Tibial nerve (tissue), 4 donors: ENCODE measurements at regions not wholly inside any gene's neighbourhood (a gene's known extent, or its start where the extent isn't known, plus 50 kb on each side); places are given as distances from the start of the nearest gene placed in this dataset.

Experiments used
- DNase-seq, 2 donors: peaks; one replicate each; pipeline ENCODE4 v3.0.0-alpha.2; 2019; ENCODE audit warnings: low spot score in 2 of 2
- H3K27ac ChIP-seq, 4 donors: fragments of 200-600 bp; sonication (generic) in 3 of 4; one replicate each; pipeline ENCODE4 v1.5.1; 2017 to 2019; ENCODE audit warnings: mild to moderate bottlenecking in 1 of 4
- H3K27me3 ChIP-seq, 2 donors: fragments of 200-600 bp; sonication (generic) in 1 of 2; one replicate each; pipeline versions ENCODE4 v1.5.1 to v1.6.0; 2017 to 2019
- H3K36me3 ChIP-seq, 3 donors: fragments of 200-600 bp; sonication (generic); one replicate each; pipeline ENCODE4 v1.5.1; 2018 to 2019
- H3K4me1 ChIP-seq, 4 donors: fragments of 200-600 bp; sonication (generic) in 3 of 4; one replicate each; pipeline ENCODE4 v1.5.1; 2017 to 2019
- H3K4me3 ChIP-seq, 4 donors: fragments of 200-600 bp; sonication (generic) in 3 of 4; one replicate each; pipeline ENCODE4 v1.5.1; 2017 to 2019; ENCODE audit warnings: mild to moderate bottlenecking in 1 of 4, moderate library complexity in 1 of 4
- H3K9me3 ChIP-seq, 4 donors: fragments of 200-600 bp; sonication (generic) in 3 of 4; one replicate each; pipeline ENCODE4 v1.5.1; 2017 to 2019
- CTCF ChIP-seq, 5 experiments: fragments of 200-600 bp in 3 of 5; fragments of 450-650 bp in 2 of 5; sonication (generic) in 3 of 5; IDR thresholded peaks; one replicate each; pipeline ENCODE4 v1.5.1; 2016 to 2019; ENCODE audit warnings: antibody characterized with exemption in 5 of 5, mild to moderate bottlenecking in 3 of 5, moderate library complexity in 2 of 5
- EP300 ChIP-seq, 2 donors: sonication (generic); formaldehyde crosslinking; IDR thresholded peaks; one replicate each; pipeline ENCODE4 v1.6.1; 2017; ENCODE audit warnings: antibody characterized with exemption in 2 of 2, mild to moderate bottlenecking in 1 of 2
- POLR2A ChIP-seq, 2 donors: fragments of 450-650 bp; IDR thresholded peaks; one replicate each; pipeline ENCODE4 v1.6.1; 2017; ENCODE audit warnings: antibody characterized with exemption in 2 of 2, mild to moderate bottlenecking in 2 of 2, moderate library complexity in 2 of 2
- WGBS, 2 donors: methylation state at CpG; one replicate each; pipeline ENCODE4 v1.1.5; 2018; 5-methylcytosine and 5-hydroxymethylcytosine counted together

GRCh38 chr7:32178677-32179366 is 108.6 kb upstream of the PDE1C start:
- no peak overlapping the region for H3K27ac ChIP-seq
- DNase-seq: no peak
- H3K4me1 ChIP-seq: no peaks in the 10 kb centered on the region
- WGBS, 2 donors: 85 to 86% methylated on average over 7 of the region's 7 CpGs
- no peaks in the 10 kb centered on the region for H3K9me3 ChIP-seq
- H3K36me3 ChIP-seq: no peaks in the 10 kb centered on the region
- no peak overlapping the region for H3K4me3 ChIP-seq
- no peak for TF ChIP-seq POLR2A (IDR thresholded peaks at IDR 0.05)
- no peak for TF ChIP-seq EP300 (IDR thresholded peaks at IDR 0.05)
- TF ChIP-seq CTCF (IDR thresholded peaks at IDR 0.05): no peak
- H3K27me3 ChIP-seq: no peaks in the 10 kb centered on the region

GRCh38 chr7:32177232-32177631 is 107.0 kb upstream of the PDE1C start:
- Histone ChIP-seq H3K4me3 (no peak overlapping the region), H3K4me1 (no peaks in the 10 kb centered on the region), H3K27me3 (no peaks in the 10 kb centered on the region), H3K27ac (no peak overlapping the region), H3K9me3 (peaks cover 0 to 5% (median 0%) of the 10 kb centered on the region in 4 donors), H3K36me3 (no peaks in the 10 kb centered on the region)
- no peak for DNase-seq
- 70 to 82% methylated on average over 6 of the region's 6 CpGs for WGBS, 2 donors
- no peak for TF ChIP-seq CTCF (IDR thresholded peaks at IDR 0.05)
- TF ChIP-seq POLR2A (IDR thresholded peaks at IDR 0.05): no peak
- TF ChIP-seq EP300 (IDR thresholded peaks at IDR 0.05): no peak

GRCh38 chr7:32175099-32175498 is 104.9 kb upstream of the PDE1C start:
- no peak overlapping the region for H3K4me3 ChIP-seq
- TF ChIP-seq POLR2A (IDR thresholded peaks at IDR 0.05): no peak
- TF ChIP-seq CTCF (IDR thresholded peaks at IDR 0.05): no peak
- TF ChIP-seq EP300 (IDR thresholded peaks at IDR 0.05): no peak
- H3K27me3 ChIP-seq: no peaks in the 10 kb centered on the region
- H3K4me1 ChIP-seq: no peaks in the 10 kb centered on the region
- no peak overlapping the region for H3K27ac ChIP-seq
- WGBS, 2 donors: 89 to 92% methylated on average over 2 of the region's 2 CpGs
- DNase-seq: no peak
- no peaks in the 10 kb centered on the region for H3K36me3 ChIP-seq
- peaks cover 0 to 5% (median 0%) of the 10 kb centered on the region in 4 donors for H3K9me3 ChIP-seq

GRCh38 chr7:32171248-32171647 is 101.0 kb upstream of the PDE1C start:
- Histone ChIP-seq H3K4me3 (no peak overlapping the region), H3K9me3 (peaks cover 0 to 5% (median 0%) of the 10 kb centered on the region in 4 donors), H3K27ac (no peak overlapping the region), H3K27me3 (no peaks in the 10 kb centered on the region), H3K4me1 (no peaks in the 10 kb centered on the region), H3K36me3 (no peaks in the 10 kb centered on the region)
- no peak for DNase-seq
- no peak for TF ChIP-seq CTCF (IDR thresholded peaks at IDR 0.05)
- no peak for TF ChIP-seq EP300 (IDR thresholded peaks at IDR 0.05)
- no peak for TF ChIP-seq POLR2A (IDR thresholded peaks at IDR 0.05)
- WGBS, 2 donors: 90 to 94% methylated on average over 2 of the region's 2 CpGs

- WGBS, 2 donors: 88 to 95% methylated on average over 1 of the region's 1 CpG
- DNase-seq: no peak
- no peak overlapping the region for H3K27ac ChIP-seq
- no peak overlapping the region for H3K4me3 ChIP-seq
- H3K36me3 ChIP-seq: no peaks in the 10 kb centered on the region
- H3K27me3 ChIP-seq: no peaks in the 10 kb centered on the region
- no peaks in the 10 kb centered on the region for H3K4me1 ChIP-seq
- TF ChIP-seq EP300 (IDR thresholded peaks at IDR 0.05): no peak
- no peak for TF ChIP-seq POLR2A (IDR thresholded peaks at IDR 0.05)
- no peak for TF ChIP-seq CTCF (IDR thresholded peaks at IDR 0.05)
- H3K9me3 ChIP-seq: peaks cover 0 to 5% (median 0%) of the 10 kb centered on the region in 4 donors
Measured at GRCh38 chr7:32170838-32171237, 100.6 kb upstream of the PDE1C start.
